ENCODE measurements at regions not wholly inside any gene's neighbourhood (a gene's known extent, or its start where the extent isn't known, plus 50 kb on each side); places are given as distances from the start of the nearest gene placed in this dataset.

GRCh38 chr17:77565166-77565565, 393.3 kb upstream of the TNRC6C start:
- in situ Hi-C loops (cut with MboI) (no loop called here), intact Hi-C loops (cut with micrococcal nuclease) (no loop called here)
- CTCF ChIA-PET (ENCODE audit: low intra/inter-chr PET ratio): no interaction called here
- H4K20me1 ChIP-seq (replicated peaks; ENCODE audit: control insufficient read depth, insufficient read depth, low read length): peaks cover 9% of the 10 kb centered on the region
- no peak overlapping the region for H3K4me2 ChIP-seq (ENCODE audit: insufficient read depth, low read length)
- no peak for ATAC-seq
- no peak overlapping the region for H2AFZ ChIP-seq (ENCODE audit: low read depth, low read length)
- H3K4me3 ChIP-seq: no peak overlapping the region
- no peak for DNase-seq (ENCODE audit: extremely low read depth in 1 of 4, low spot score in 3 of 4)
- H3K9me3 ChIP-seq (replicated peaks; ENCODE audit: control insufficient read depth, insufficient read depth, low read depth, low read length): no peaks in the 10 kb centered on the region
- peaks cover 28 to 59% of the 10 kb centered on the region in 2 experiments for H3K27me3 ChIP-seq (ENCODE audit: control insufficient read depth in 2 of 2, insufficient read depth in 2 of 2, low read length in 2 of 2)
- WGBS (ENCODE audit: insufficient coverage, low coverage, missing lambda C conversion rate): 8% methylated on average over 7 of the region's 7 CpGs
- H3K9me1 ChIP-seq (ENCODE audit: control insufficient read depth, insufficient read depth, low read length): no peaks in the 10 kb centered on the region
- no peaks in the 10 kb centered on the region for H3K36me3 ChIP-seq (ENCODE audit: control insufficient read depth, insufficient read depth, low read length)
- no peak overlapping the region for H3K27ac ChIP-seq (ENCODE audit: extremely low read depth, low read depth, low read length)
- POLR2A ChIA-PET: no interaction called here
- no peak for FAIRE-seq
- no peak overlapping the region for H3K9ac ChIP-seq (ENCODE audit: insufficient read depth in 1 of 2, low read depth in 2 of 2, low read length in 2 of 2)
- no peaks in the 10 kb centered on the region for H3K79me2 ChIP-seq (ENCODE audit: control insufficient read depth, insufficient read depth, low read length)
- H3K4me1 ChIP-seq (replicated peaks in 1 of 2; ENCODE audit: control insufficient read depth in 2 of 2, insufficient read depth in 2 of 2, low read length in 2 of 2): peaks cover 0 to under 1% of the 10 kb centered on the region in 2 experiments; a peak in 1 of 5 replicates
- BruUV-seq (replicated peaks): no TSS peak
- TF ChIP-seq, protein P1, sequence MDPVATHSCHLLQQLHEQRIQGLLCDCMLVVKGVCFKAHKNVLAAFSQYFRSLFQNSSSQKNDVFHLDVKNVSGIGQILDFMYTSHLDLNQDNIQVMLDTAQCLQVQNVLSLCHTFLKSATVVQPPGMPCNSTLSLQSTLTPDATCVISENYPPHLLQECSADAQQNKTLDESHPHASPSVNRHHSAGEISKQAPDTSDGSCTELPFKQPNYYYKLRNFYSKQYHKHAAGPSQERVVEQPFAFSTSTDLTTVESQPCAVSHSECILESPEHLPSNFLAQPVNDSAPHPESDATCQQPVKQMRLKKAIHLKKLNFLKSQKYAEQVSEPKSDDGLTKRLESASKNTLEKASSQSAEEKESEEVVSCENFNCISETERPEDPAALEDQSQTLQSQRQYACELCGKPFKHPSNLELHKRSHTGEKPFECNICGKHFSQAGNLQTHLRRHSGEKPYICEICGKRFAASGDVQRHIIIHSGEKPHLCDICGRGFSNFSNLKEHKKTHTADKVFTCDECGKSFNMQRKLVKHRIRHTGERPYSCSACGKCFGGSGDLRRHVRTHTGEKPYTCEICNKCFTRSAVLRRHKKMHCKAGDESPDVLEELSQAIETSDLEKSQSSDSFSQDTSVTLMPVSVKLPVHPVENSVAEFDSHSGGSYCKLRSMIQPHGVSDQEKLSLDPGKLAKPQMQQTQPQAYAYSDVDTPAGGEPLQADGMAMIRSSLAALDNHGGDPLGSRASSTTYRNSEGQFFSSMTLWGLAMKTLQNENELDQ (CRISPR knock-in tag; IDR thresholded peaks at IDR 0.05; ENCODE audit: borderline replicate concordance): no peak
- TF ChIP-seq ZNF253 (CRISPR knock-in tag; conservative IDR thresholded peaks at IDR 0.05): no peak
- TF ChIP-seq SOX6 (IDR thresholded peaks at IDR 0.05): no peak
- TF ChIP-seq TOE1 (IDR thresholded peaks at IDR 0.05; ENCODE audit: borderline replicate concordance): no peak
- TF ChIP-seq TOE1 (CRISPR knock-in tag; IDR thresholded peaks at IDR 0.05; ENCODE audit: borderline replicate concordance, low read depth): no peak
- no peak for TF ChIP-seq PML (IDR thresholded peaks at IDR 0.05; ENCODE audit: low read length)
- no peak for TF ChIP-seq TCF15 (CRISPR knock-in tag; IDR thresholded peaks at IDR 0.05)
- no peak for TF ChIP-seq SUPT5H (IDR thresholded peaks at IDR 0.05)
- TF ChIP-seq, protein P2, sequence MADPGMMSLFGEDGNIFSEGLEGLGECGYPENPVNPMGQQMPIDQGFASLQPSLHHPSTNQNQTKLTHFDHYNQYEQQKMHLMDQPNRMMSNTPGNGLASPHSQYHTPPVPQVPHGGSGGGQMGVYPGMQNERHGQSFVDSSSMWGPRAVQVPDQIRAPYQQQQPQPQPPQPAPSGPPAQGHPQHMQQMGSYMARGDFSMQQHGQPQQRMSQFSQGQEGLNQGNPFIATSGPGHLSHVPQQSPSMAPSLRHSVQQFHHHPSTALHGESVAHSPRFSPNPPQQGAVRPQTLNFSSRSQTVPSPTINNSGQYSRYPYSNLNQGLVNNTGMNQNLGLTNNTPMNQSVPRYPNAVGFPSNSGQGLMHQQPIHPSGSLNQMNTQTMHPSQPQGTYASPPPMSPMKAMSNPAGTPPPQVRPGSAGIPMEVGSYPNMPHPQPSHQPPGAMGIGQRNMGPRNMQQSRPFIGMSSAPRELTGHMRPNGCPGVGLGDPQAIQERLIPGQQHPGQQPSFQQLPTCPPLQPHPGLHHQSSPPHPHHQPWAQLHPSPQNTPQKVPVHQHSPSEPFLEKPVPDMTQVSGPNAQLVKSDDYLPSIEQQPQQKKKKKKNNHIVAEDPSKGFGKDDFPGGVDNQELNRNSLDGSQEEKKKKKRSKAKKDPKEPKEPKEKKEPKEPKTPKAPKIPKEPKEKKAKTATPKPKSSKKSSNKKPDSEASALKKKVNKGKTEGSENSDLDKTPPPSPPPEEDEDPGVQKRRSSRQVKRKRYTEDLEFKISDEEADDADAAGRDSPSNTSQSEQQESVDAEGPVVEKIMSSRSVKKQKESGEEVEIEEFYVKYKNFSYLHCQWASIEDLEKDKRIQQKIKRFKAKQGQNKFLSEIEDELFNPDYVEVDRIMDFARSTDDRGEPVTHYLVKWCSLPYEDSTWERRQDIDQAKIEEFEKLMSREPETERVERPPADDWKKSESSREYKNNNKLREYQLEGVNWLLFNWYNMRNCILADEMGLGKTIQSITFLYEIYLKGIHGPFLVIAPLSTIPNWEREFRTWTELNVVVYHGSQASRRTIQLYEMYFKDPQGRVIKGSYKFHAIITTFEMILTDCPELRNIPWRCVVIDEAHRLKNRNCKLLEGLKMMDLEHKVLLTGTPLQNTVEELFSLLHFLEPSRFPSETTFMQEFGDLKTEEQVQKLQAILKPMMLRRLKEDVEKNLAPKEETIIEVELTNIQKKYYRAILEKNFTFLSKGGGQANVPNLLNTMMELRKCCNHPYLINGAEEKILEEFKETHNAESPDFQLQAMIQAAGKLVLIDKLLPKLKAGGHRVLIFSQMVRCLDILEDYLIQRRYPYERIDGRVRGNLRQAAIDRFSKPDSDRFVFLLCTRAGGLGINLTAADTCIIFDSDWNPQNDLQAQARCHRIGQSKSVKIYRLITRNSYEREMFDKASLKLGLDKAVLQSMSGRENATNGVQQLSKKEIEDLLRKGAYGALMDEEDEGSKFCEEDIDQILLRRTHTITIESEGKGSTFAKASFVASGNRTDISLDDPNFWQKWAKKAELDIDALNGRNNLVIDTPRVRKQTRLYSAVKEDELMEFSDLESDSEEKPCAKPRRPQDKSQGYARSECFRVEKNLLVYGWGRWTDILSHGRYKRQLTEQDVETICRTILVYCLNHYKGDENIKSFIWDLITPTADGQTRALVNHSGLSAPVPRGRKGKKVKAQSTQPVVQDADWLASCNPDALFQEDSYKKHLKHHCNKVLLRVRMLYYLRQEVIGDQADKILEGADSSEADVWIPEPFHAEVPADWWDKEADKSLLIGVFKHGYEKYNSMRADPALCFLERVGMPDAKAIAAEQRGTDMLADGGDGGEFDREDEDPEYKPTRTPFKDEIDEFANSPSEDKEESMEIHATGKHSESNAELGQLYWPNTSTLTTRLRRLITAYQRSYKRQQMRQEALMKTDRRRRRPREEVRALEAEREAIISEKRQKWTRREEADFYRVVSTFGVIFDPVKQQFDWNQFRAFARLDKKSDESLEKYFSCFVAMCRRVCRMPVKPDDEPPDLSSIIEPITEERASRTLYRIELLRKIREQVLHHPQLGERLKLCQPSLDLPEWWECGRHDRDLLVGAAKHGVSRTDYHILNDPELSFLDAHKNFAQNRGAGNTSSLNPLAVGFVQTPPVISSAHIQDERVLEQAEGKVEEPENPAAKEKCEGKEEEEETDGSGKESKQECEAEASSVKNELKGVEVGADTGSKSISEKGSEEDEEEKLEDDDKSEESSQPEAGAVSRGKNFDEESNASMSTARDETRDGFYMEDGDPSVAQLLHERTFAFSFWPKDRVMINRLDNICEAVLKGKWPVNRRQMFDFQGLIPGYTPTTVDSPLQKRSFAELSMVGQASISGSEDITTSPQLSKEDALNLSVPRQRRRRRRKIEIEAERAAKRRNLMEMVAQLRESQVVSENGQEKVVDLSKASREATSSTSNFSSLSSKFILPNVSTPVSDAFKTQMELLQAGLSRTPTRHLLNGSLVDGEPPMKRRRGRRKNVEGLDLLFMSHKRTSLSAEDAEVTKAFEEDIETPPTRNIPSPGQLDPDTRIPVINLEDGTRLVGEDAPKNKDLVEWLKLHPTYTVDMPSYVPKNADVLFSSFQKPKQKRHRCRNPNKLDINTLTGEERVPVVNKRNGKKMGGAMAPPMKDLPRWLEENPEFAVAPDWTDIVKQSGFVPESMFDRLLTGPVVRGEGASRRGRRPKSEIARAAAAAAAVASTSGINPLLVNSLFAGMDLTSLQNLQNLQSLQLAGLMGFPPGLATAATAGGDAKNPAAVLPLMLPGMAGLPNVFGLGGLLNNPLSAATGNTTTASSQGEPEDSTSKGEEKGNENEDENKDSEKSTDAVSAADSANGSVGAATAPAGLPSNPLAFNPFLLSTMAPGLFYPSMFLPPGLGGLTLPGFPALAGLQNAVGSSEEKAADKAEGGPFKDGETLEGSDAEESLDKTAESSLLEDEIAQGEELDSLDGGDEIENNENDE (IDR thresholded peaks at IDR 0.05; ENCODE audit: low read depth, low read length): no peak
